GM12878 (cell line): ENCODE measurements at regions not wholly inside any gene's neighbourhood (a gene's known extent, or its start where the extent isn't known, plus 50 kb on each side); places are given as distances from the start of the nearest gene placed in this dataset.

Experiments used
- ATAC-seq: fragments of 200-7000 bp; cut with Tn5 transposase; 3 replicates; pipeline ENCODE4 v1.9.1; 2020; ENCODE audit warnings: mild to moderate bottlenecking, moderate library complexity
- BruUV-seq: library from RNA; stranded (reverse); fragments of 400-500 nt; replicated peaks from 2 replicates; lab custom pipeline; 2021; lab: Mats Ljungman, UMichigan
- CTCF ChIA-PET: fragments of 300-600 bp; sonication (Branson Sonifier 250); formaldehyde crosslinking; extraction: SDS; loops from one replicate; lab custom pipeline; 2021; ENCODE audit warnings: inconsistent platforms; lab: Yijun Ruan, JAX
- POLR2A ChIA-PET: fragments of 350-600 bp; formaldehyde crosslinking; extraction: SDS; loops from one replicate; lab custom pipeline; 2021; ENCODE audit warnings: inconsistent platforms; lab: Charles Lee
- RAD21 ChIA-PET: fragments of 300-600 bp; sonication (Branson Sonifier 250); formaldehyde crosslinking; loops from one replicate; lab custom pipeline; 2023; ENCODE audit warnings: antibody characterized with exemption; ENCODE audit not compliant: unreplicated experiment; lab: Charles Lee
- SMC1A ChIA-PET: fragments of 300-600 bp; sonication (Branson Sonifier 250); formaldehyde crosslinking; loops from one replicate; lab custom pipeline; 2023; ENCODE audit not compliant: unreplicated experiment, uncharacterized antibody; lab: Charles Lee
- DNase-seq: peaks from one replicate; pipeline ENCODE4 v3.0.0-alpha.2; 2011; ENCODE audit warnings: low read depth, low spot score
- FAIRE-seq: peaks from 3 replicates; lab custom pipeline; 2011; peaks lifted over from hg19 to GRCh38; lab: Jason Lieb, UNC
- H2AFZ ChIP-seq: 2 replicates; pipeline ENCODE4 v1.6.0; 2011; ENCODE audit warnings: low read depth, low read length, control low read depth; ENCODE audit not compliant: control insufficient read depth
- H3K27ac ChIP-seq: 2 replicates; pipeline ENCODE4 v1.5.1; 2011; ENCODE audit warnings: control low read depth; ENCODE audit not compliant: control insufficient read depth, insufficient read depth
- H3K27me3 ChIP-seq, 2 experiments: replicated peaks in 1 of 2; 2 replicates each; pipeline versions ENCODE4 v1.6.0 to v1.6.1; 2011; ENCODE audit warnings: low read length in 1 of 2; ENCODE audit not compliant: control insufficient read depth in 2 of 2, insufficient read depth in 2 of 2
- H3K36me3 ChIP-seq, 2 experiments: 2 replicates each; pipeline ENCODE4 v1.5.1; 2011; ENCODE audit warnings: low read length in 1 of 2; ENCODE audit not compliant: control insufficient read depth in 2 of 2, insufficient read depth in 2 of 2
- H3K4me1 ChIP-seq: 2 replicates; pipeline ENCODE4 v1.6.1; 2011; ENCODE audit warnings: mild to moderate bottlenecking, low read length, moderate library complexity, mixed read lengths; ENCODE audit not compliant: control insufficient read depth, insufficient read depth
- H3K4me2 ChIP-seq: 2 replicates; pipeline ENCODE4 v1.6.0; 2011; ENCODE audit warnings: control low read depth; ENCODE audit not compliant: control insufficient read depth, insufficient read depth
- H3K4me3 ChIP-seq: fragments of 200-600 bp; sonication (generic); 2 replicates; pipeline ENCODE4 v1.5.1; 2016
- H3K79me2 ChIP-seq: 2 replicates; pipeline ENCODE4 v1.6.0; 2011; ENCODE audit warnings: low read length; ENCODE audit not compliant: control insufficient read depth, insufficient read depth
- H3K9ac ChIP-seq: 2 replicates; pipeline ENCODE4 v1.8.0; 2011; ENCODE audit warnings: low read length, control low read depth, mixed read lengths; ENCODE audit not compliant: control insufficient read depth, insufficient read depth
- H3K9me3 ChIP-seq: replicated peaks from 3 replicates; pipeline ENCODE4 v1.5.1; 2011; ENCODE audit warnings: mild to moderate bottlenecking, low read length; ENCODE audit not compliant: control insufficient read depth, insufficient read depth
- H4K20me1 ChIP-seq: 2 replicates; pipeline ENCODE4 v1.6.0; 2011; ENCODE audit not compliant: control insufficient read depth, insufficient read depth
- BCL11A ChIP-seq: IDR thresholded peaks from 2 replicates; pipeline ENCODE4 v1.6.1; 2011; ENCODE audit warnings: low read depth, low read length
- BMI1 ChIP-seq: fragments of 450-650 bp; IDR thresholded peaks from 2 replicates; pipeline ENCODE4 v1.6.1; 2016; ENCODE audit warnings: mild to moderate bottlenecking, moderate library complexity, borderline replicate concordance
- PRDM15 ChIP-seq: fragments of 450-650 bp; formaldehyde crosslinking; IDR thresholded peaks from 2 replicates; pipeline ENCODE4 v1.4.0; 2020; ENCODE audit warnings: mild to moderate bottlenecking, moderate library complexity
- REST ChIP-seq: IDR thresholded peaks from 2 replicates; pipeline ENCODE4 v1.6.1; 2012; ENCODE audit warnings: mild to moderate bottlenecking, low read depth, low read length
- RUNX3 ChIP-seq: IDR thresholded peaks from 2 replicates; pipeline ENCODE4 v1.6.1; 2012; ENCODE audit warnings: low read length, inconsistent platforms
- SMAD1 ChIP-seq: fragments of 450-650 bp; IDR thresholded peaks from 2 replicates; pipeline ENCODE4 v1.6.1; 2018; ENCODE audit warnings: mild to moderate bottlenecking, low read depth; ENCODE audit not compliant: partially characterized antibody
- ZNF622 ChIP-seq: fragments of 450-650 bp; IDR thresholded peaks from 2 replicates; pipeline ENCODE4 v1.6.1; 2017; ENCODE audit warnings: mild to moderate bottlenecking, inconsistent platforms
- WGBS: methylation state at CpG from one replicate; pipeline ENCODE4 v1.1.6; 2016; ENCODE audit warnings: low lambda C conversion rate; ENCODE audit not compliant: insufficient replicate concordance, insufficient coverage; ENCODE audit errors: missing lambda C conversion rate; 5-methylcytosine and 5-hydroxymethylcytosine counted together
- in situ Hi-C: fragments of 300-500 bp; cut with MboI; formaldehyde crosslinking; loops from 9 replicates; pipeline ENCODE4 v1.14.3; 2018; ENCODE audit warnings: mixed read lengths
- intact Hi-C: fragments of 100-400 bp; cut with micrococcal nuclease; formaldehyde crosslinking; loops from one replicate; pipeline ENCODE4 v1.14.2; 2022; ENCODE audit not compliant: unreplicated experiment

- no peak overlapping the region for H3K4me2 ChIP-seq
- no TSS peak for BruUV-seq
- H3K27me3 ChIP-seq, result no peaks in the 10 kb centered on the region
- intact Hi-C loops, result no loop called here
- POLR2A ChIA-PET, result no interaction called here
- no peak overlapping the region for H3K27ac ChIP-seq
- H2AFZ ChIP-seq, result no peak overlapping the region
- H3K4me3 ChIP-seq, result no peak overlapping the region
- in situ Hi-C loops, result no loop called here
- H3K9ac ChIP-seq, result no peak overlapping the region
- TF ChIP-seq BCL11A (no peak), PRDM15 (no peak), RUNX3 (no peak), REST (no peak), SMAD1 (no peak), ZNF622 (no peak), BMI1 (no peak)
- RAD21 ChIA-PET, result no interaction called here
- no peaks in the 10 kb centered on the region for H3K4me1 ChIP-seq
- no peaks in the 10 kb centered on the region for H3K9me3 ChIP-seq
- H4K20me1 ChIP-seq, result no peaks in the 10 kb centered on the region
- no peak for FAIRE-seq
- H3K79me2 ChIP-seq, result no peaks in the 10 kb centered on the region
- SMC1A ChIA-PET, result no interaction called here
- CTCF ChIA-PET, result no interaction called here
- no peaks in the 10 kb centered on the region for H3K36me3 ChIP-seq
- no peak for ATAC-seq
- no peak for DNase-seq
- no CpG with 5 or more reads among the region's 1 CpG for WGBS
Measured at GRCh38 chrY:15702131-15702530, 1177.8 kb downstream of the NLGN4Y start.
